ENCODE measurements at regions not wholly inside any gene's neighbourhood (a gene's known extent, or its start where the extent isn't known, plus 50 kb on each side); places are given as distances from the start of the nearest gene placed in this dataset.

- no peak for DNase-seq
- H3K4me3 ChIP-seq, result no peak overlapping the region
- H3K27me3 ChIP-seq, result no peaks in the 10 kb centered on the region
- no peaks in the 10 kb centered on the region for H3K9me3 ChIP-seq
- no peaks in the 10 kb centered on the region for H3K36me3 ChIP-seq
- H3K4me1 ChIP-seq, result no peaks in the 10 kb centered on the region
- TF ChIP-seq, protein P1, sequence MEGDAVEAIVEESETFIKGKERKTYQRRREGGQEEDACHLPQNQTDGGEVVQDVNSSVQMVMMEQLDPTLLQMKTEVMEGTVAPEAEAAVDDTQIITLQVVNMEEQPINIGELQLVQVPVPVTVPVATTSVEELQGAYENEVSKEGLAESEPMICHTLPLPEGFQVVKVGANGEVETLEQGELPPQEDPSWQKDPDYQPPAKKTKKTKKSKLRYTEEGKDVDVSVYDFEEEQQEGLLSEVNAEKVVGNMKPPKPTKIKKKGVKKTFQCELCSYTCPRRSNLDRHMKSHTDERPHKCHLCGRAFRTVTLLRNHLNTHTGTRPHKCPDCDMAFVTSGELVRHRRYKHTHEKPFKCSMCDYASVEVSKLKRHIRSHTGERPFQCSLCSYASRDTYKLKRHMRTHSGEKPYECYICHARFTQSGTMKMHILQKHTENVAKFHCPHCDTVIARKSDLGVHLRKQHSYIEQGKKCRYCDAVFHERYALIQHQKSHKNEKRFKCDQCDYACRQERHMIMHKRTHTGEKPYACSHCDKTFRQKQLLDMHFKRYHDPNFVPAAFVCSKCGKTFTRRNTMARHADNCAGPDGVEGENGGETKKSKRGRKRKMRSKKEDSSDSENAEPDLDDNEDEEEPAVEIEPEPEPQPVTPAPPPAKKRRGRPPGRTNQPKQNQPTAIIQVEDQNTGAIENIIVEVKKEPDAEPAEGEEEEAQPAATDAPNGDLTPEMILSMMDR (IDR thresholded peaks at IDR 0.05), result no peak
- intact Hi-C loops (cut with DNase I), result no loop called here
- no peak for ATAC-seq
- no peak overlapping the region for H3K27ac ChIP-seq
Observed at GRCh38 chr2:139835101-139835500, 1054.9 kb upstream of the NXPH2 start.

- TF ChIP-seq, protein P1 (IDR thresholded peaks at IDR 0.05), result no peak
- ATAC-seq, result no peak
Observed at GRCh38 chr2:139828011-139828410, 1047.8 kb upstream of the NXPH2 start.

DNA sequence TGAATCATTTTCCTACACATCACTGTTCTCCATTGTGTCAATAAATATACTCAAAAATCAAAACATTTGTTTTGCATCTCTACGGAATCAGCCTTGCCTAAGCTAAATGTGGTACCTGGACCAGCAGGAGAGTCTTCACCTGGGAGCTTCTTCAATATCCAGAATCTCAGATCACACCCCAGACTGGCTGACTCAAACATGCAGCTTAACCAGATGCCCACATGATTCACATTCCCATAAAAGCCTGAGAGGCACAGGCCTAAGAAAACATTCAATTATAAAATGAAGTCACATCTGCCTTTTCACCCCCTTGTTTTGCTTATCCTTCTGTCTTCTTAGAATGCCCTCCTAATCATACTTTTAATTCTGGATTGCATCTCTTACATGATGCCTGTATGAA, 1045.5 kb upstream of the NXPH2 start:
- no peak overlapping the region for H3K27ac ChIP-seq
- H3K4me3 ChIP-seq, result no peak overlapping the region
- intact Hi-C loops (cut with DNase I), result no loop called here
- no peaks in the 10 kb centered on the region for H3K9me3 ChIP-seq
- H3K27me3 ChIP-seq, result no peaks in the 10 kb centered on the region
- H3K4me1 ChIP-seq, result no peaks in the 10 kb centered on the region
- ATAC-seq (no peak), DNase-seq (no peak)
- TF ChIP-seq, protein P1 (IDR thresholded peaks at IDR 0.05), result no peak
- H3K36me3 ChIP-seq, result no peaks in the 10 kb centered on the region

More at GRCh38 chr2:139828011-139828410, 1047.8 kb upstream of the NXPH2 start:
- intact Hi-C loops (cut with DNase I), result no loop called here
- Histone ChIP-seq H3K4me3 (no peak overlapping the region), H3K4me1 (no peaks in the 10 kb centered on the region), H3K9me3 (no peaks in the 10 kb centered on the region), H3K27ac (no peak overlapping the region), H3K27me3 (no peaks in the 10 kb centered on the region), H3K36me3 (no peaks in the 10 kb centered on the region)
- DNase-seq, result no peak

DNA sequence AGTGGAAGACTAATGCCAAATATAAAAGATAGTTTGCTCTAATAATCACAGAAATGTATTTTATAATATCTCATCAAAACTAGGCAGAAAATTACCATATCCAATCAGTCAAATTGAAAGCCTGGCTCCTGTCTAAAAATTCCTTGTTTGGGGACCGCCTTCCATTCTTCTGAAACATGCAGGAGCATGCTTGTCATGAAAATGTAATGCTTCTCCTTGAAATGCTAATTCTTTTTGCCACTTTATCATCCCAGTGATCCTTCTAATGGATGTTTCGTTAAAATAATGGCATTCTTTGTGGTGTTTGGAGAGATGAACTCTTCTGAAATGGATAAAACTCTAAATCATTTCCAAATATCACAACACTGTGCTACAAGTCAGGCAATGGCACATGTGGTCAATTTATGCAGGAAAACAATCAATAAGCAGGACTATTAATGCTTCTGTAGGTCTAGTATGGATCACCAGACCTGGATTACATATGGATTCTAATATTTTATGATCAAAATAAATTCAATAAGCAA, 1039.1 kb upstream of the NXPH2 start:
- Histone ChIP-seq H3K4me3 (no peak overlapping the region), H3K4me1 (no peaks in the 10 kb centered on the region), H3K27me3 (no peaks in the 10 kb centered on the region), H3K9me3 (no peaks in the 10 kb centered on the region), H3K36me3 (no peaks in the 10 kb centered on the region), H3K27ac (no peak overlapping the region)
- ATAC-seq, result no peak
- no peak for DNase-seq
- intact Hi-C loops (cut with DNase I), result no loop called here
- TF ChIP-seq, protein P1 (IDR thresholded peaks at IDR 0.05), result no peak

GRCh38 chr2:139814458-139814857, 1034.3 kb upstream of the NXPH2 start:
- no peak overlapping the region for H3K4me3 ChIP-seq
- intact Hi-C loops (cut with DNase I), result no loop called here
- H3K36me3 ChIP-seq, result no peaks in the 10 kb centered on the region
- TF ChIP-seq, protein P1 (IDR thresholded peaks at IDR 0.05), result no peak
- no peak for ATAC-seq
- no peaks in the 10 kb centered on the region for H3K4me1 ChIP-seq
- H3K27me3 ChIP-seq, result no peaks in the 10 kb centered on the region
- H3K9me3 ChIP-seq, result no peaks in the 10 kb centered on the region
- no peak overlapping the region for H3K27ac ChIP-seq
- no peak for DNase-seq

- Histone ChIP-seq H3K36me3 (no peaks in the 10 kb centered on the region), H3K27ac (no peak overlapping the region), H3K4me3 (no peak overlapping the region), H3K4me1 (no peaks in the 10 kb centered on the region), H3K27me3 (no peaks in the 10 kb centered on the region), H3K9me3 (no peaks in the 10 kb centered on the region)
- DNase-seq, result no peak
- TF ChIP-seq, protein P1 (IDR thresholded peaks at IDR 0.05), result no peak
- no peak for ATAC-seq
- intact Hi-C loops (cut with DNase I), result no loop called here
Observed at GRCh38 chr2:139813340-139813739, 1033.2 kb upstream of the NXPH2 start.

All from upper lobe of right lung (tissue), 1 donor.